Ishikawa (cell line): ENCODE measurements at regions not wholly inside any gene's neighbourhood (a gene's known extent, or its start where the extent isn't known, plus 50 kb on each side); places are given as distances from the start of the nearest gene placed in this dataset.

Source experiments
- CEBPB ChIP-seq: IDR thresholded peaks from 2 replicates; pipeline ENCODE4 v1.6.1; 2012
- CREB1 ChIP-seq: IDR thresholded peaks from 2 replicates; pipeline ENCODE4 v1.6.1; 2012; ENCODE audit warnings: low read depth
- EGR1 ChIP-seq: IDR thresholded peaks from 2 replicates; pipeline ENCODE4 v1.6.1; 2012
- EP300 ChIP-seq: IDR thresholded peaks from 2 replicates; pipeline ENCODE4 v1.6.1; 2012; ENCODE audit warnings: borderline replicate concordance
- MAX ChIP-seq: IDR thresholded peaks from 2 replicates; pipeline ENCODE4 v1.6.1; 2012
- NFIC ChIP-seq: IDR thresholded peaks from 2 replicates; pipeline ENCODE4 v1.6.1; 2012
- RAD21 ChIP-seq: IDR thresholded peaks from 2 replicates; pipeline ENCODE4 v1.6.1; 2012; ENCODE audit warnings: low read depth
- REST ChIP-seq: IDR thresholded peaks from 2 replicates; pipeline ENCODE4 v1.6.1; 2012; ENCODE audit warnings: low read depth, mild to moderate bottlenecking
- TAF1 ChIP-seq: IDR thresholded peaks from 2 replicates; pipeline ENCODE4 v1.6.1; 2012; ENCODE audit warnings: low read depth, mild to moderate bottlenecking
- TCF12 ChIP-seq: IDR thresholded peaks from 2 replicates; pipeline ENCODE4 v1.6.1; 2012; ENCODE audit warnings: low read depth
- USF1 ChIP-seq: IDR thresholded peaks from 2 replicates; pipeline ENCODE4 v1.6.1; 2012
- YY1 ChIP-seq: IDR thresholded peaks from 2 replicates; pipeline ENCODE4 v1.6.1; 2012; ENCODE audit warnings: low read depth

GRCh38 chr2:101617188-101617587, 80.3 kb upstream of the MAP4K4 start:
- TF ChIP-seq TCF12 (no peak), CREB1 (no peak), YY1 (no peak), MAX (no peak), EGR1 (no peak), NFIC (no peak), REST (no peak), EP300 (no peak), USF1 (no peak), TAF1 (no peak), CEBPB (no peak), RAD21 (no peak)
